Stimulated activated CD8-positive, alpha-beta memory T cell treated with anti-CD3 and anti-CD28 coated beads, Interleukin-4, amount 100 ng/mL, for 24 hours (primary cell): ENCODE measurements at regions not wholly inside any gene's neighbourhood (a gene's known extent, or its start where the extent isn't known, plus 50 kb on each side); places are given as distances from the start of the nearest gene placed in this dataset.
"Not testable (repeated sequence)": the region's sequence is repeated elsewhere in the genome, so short reads cannot be mapped to it uniquely, and the experiment has no call there.

Source experiments
- DNase-seq: peaks from one replicate; pipeline ENCODE4 v3.0.0-alpha.2; 2020; ENCODE audit warnings: low read depth

- no peak for DNase-seq
Measured at GRCh38 chr4:66554826-66555225, 884.5 kb upstream of the EPHA5 start.

- not testable (repeated sequence) for DNase-seq
Measured at GRCh38 chr4:66545301-66545700, 875.0 kb upstream of the EPHA5 start.

DNA sequence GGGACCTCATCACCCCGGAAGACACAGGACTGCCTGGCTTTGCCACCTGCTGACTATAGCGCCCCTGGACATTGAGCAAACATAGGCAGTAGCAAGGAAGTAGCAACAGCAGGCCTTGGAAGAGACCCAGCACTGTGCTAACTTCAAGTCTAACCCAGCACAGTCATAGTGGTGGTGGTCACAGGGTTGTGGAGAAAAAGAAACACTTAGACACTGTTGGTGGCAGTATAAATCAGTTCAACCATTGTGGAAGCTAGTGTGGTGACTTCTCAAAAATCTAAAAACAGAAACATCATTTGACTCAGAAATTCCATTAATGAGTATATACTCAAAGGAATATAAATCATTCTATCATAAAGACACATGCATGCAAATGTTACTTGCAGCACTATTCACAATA is 874.0 kb upstream of the EPHA5 start:
- no peak for DNase-seq

DNA sequence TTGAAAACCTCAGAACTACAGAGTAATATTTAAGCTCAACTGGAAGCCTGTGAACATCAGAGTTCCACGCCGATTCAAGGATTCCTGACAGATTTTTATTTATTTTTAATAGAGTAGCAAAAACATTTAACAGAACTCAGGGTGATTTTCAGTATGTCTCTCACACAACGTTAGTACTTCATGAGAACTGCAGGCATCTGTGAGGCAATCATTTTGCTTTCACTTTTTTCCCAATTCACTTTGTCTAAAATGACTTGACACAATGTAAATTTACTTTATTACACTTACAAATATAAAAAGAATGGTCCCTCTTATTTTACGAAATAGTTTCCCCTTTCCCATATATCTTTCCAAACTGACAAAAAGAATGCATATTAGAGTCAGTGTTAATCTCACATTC is 869.5 kb upstream of the EPHA5 start:
- DNase-seq = no peak

DNA sequence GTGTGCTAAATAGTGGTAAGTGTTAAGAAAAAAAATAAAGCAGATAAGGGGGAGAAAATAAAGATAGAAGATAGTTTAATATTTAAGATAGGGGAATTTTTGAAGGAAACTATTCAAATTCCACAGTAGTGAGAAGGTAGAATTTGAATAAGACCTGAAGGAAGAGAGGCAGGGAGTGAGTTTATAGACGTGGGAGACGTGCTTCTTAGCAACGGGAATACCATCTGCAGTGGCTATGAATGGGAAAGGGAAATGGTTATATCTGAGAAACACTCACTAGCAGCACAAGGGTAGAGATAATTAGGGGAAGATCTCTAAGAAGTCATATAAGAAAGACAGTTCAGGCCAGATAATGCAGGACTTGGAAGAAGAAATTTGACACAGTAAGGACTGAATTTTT is 854.5 kb upstream of the EPHA5 start:
- no peak for DNase-seq

GRCh38 chr4:66522244-66522643 is 852.0 kb upstream of the EPHA5 start:
- no peak for DNase-seq

GRCh38 chr4:66516940-66517339 is 846.7 kb upstream of the EPHA5 start:
- DNase-seq = no peak

DNA sequence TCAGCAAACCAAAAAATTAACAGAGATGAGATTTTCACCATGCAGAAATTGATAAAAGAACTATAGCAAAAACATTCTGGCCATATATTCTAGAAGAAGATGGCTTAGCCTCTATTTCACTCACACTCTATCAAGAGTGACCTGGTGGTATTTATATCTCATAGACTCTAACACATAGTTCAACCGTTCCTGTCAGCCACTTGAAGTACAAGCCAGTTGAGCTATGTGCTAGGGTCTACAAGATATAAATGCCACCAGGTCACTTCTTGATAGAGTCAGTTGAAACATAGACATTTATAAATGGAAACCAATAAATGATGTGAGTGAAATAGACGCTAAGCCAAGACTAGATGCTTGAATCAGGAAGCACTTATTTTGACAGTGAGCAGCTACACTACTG is 836.7 kb upstream of the EPHA5 start:
- DNase-seq = no peak

DNA sequence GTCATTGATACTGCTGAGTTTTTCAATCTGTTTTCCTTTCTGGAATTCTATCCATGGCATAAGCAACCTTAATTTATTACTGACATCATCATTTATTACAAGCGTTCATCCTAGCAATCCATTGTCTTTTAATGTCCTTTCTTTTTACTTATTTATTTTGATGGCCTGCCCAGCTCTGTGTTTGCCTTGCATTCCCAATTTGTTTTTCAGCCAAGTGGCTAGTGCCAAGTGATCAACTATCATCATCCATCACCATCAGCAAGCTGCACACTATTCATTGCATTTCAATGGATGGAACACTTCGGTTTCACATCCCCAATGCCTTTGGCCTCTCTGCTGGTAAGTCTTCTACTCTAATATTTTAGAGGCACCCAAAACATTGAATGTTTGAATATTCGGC is 831.7 kb upstream of the EPHA5 start:
- no peak for DNase-seq

- DNase-seq = no peak
Measured at GRCh38 chr4:66490729-66491128, 820.4 kb upstream of the EPHA5 start.

GRCh38 chr4:66489783-66490452 is 819.6 kb upstream of the EPHA5 start:
- no peak for DNase-seq

DNA sequence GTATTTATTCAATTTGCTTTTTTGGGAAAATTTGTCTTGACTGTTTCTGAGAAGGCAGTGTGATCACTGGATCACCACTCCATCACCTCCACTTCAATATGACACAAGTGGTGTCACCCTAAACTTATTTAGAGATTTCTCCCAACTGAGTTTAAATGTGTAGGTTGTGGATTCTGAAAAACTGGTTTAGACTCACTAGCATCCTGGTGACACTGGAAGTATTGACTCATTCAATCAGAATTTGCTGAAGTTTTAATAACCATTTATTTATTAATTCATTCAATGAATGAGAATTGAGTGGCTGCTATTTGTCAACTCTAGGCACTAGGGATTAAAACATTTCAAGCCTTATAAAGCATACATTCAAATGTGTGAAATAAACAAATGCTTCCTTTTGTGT is 819.1 kb upstream of the EPHA5 start:
- no peak for DNase-seq

GRCh38 chr4:66486068-66486467 is 815.8 kb upstream of the EPHA5 start:
- DNase-seq = no peak

GRCh38 chr4:66482186-66482585 is 811.9 kb upstream of the EPHA5 start:
- no peak for DNase-seq

DNA sequence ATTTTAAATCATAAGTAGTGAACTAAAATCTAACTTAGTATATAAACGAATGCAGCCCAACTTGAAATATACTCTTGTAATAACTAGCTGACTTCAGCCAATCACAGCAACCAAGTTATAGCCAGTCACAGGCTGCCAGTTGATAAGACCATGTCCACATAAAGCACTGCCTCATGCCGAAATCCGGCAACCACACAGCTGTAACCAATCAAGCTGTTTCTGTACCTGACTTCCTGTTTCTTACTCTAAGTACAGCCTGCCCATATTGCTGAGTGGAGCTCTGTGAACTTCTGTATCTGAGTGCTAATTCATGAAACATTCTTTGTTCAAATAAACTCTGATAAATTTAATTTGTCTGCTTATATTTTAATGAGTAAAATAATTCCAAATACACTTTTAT is 805.3 kb upstream of the EPHA5 start:
- no peak for DNase-seq

GRCh38 chr4:66465111-66465510 is 794.8 kb upstream of the EPHA5 start:
- no peak for DNase-seq

GRCh38 chr4:66462890-66463289 is 792.6 kb upstream of the EPHA5 start:
- DNase-seq = not testable (repeated sequence)

GRCh38 chr4:66451741-66452140 is 781.5 kb upstream of the EPHA5 start:
- DNase-seq = no peak

- DNase-seq = no peak
Measured at GRCh38 chr4:66443008-66443407, 772.7 kb upstream of the EPHA5 start.

DNA sequence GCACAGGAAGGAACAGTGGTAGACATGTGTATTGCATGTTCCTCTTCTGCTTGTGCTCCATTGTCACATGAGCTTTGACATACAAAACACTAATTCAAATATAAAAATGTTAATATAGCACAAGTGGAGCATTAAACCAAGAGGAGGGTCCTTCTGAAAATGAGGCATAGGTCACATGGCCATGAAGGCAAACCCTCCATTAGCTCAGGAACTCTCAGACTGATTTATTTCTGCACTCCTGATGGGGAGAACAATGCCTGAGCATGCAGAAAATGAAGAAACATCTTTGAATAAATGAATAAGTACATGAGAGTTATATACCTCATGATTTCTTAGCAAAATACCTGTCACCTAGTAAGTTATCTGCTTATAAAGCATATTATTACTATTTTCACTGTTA is 769.2 kb upstream of the EPHA5 start:
- no peak for DNase-seq

- no peak for DNase-seq
Measured at GRCh38 chr4:66433706-66434105, 763.4 kb upstream of the EPHA5 start.

- no peak for DNase-seq
Measured at GRCh38 chr4:66430856-66431255, 760.6 kb upstream of the EPHA5 start.

GRCh38 chr4:66429276-66429675 is 759.0 kb upstream of the EPHA5 start:
- DNase-seq = no peak

- no peak for DNase-seq
Measured at GRCh38 chr4:66416425-66416824, 746.1 kb upstream of the EPHA5 start.

DNA sequence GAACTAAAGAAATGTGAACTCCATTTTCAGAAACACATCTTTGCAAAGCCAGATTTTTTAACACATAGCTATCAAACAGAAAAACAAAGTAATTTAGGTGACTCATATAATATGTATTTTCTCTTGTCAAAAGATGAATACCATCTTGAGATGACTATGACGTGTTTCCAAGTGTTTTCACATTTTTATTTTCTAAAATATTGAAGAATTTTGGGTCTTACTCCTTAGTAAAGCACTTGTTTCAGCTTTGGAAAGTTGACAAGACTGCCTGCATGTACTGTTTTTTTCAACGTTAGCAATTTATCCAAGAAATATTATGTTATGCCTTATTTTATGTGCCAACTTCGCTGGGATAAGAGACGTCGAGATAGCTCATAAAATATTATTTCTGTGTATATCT is 733.9 kb upstream of the EPHA5 start:
- DNase-seq = no peak
